Ishikawa (cell line): ENCODE measurements at regions not wholly inside any gene's neighbourhood (a gene's known extent, or its start where the extent isn't known, plus 50 kb on each side); places are given as distances from the start of the nearest gene placed in this dataset.

Source experiments
- CEBPB ChIP-seq: IDR thresholded peaks from 2 replicates; pipeline ENCODE4 v1.6.1; 2012
- CREB1 ChIP-seq: IDR thresholded peaks from 2 replicates; pipeline ENCODE4 v1.6.1; 2012; ENCODE audit warnings: low read depth
- EGR1 ChIP-seq: IDR thresholded peaks from 2 replicates; pipeline ENCODE4 v1.6.1; 2012
- EP300 ChIP-seq: IDR thresholded peaks from 2 replicates; pipeline ENCODE4 v1.6.1; 2012; ENCODE audit warnings: borderline replicate concordance
- FOXM1 ChIP-seq: IDR thresholded peaks from 2 replicates; pipeline ENCODE4 v1.6.1; 2012; ENCODE audit warnings: low read depth, borderline replicate concordance
- MAX ChIP-seq: IDR thresholded peaks from 2 replicates; pipeline ENCODE4 v1.6.1; 2012
- NFIC ChIP-seq: IDR thresholded peaks from 2 replicates; pipeline ENCODE4 v1.6.1; 2012
- RAD21 ChIP-seq: IDR thresholded peaks from 2 replicates; pipeline ENCODE4 v1.6.1; 2012; ENCODE audit warnings: low read depth
- REST ChIP-seq: IDR thresholded peaks from 2 replicates; pipeline ENCODE4 v1.6.1; 2012; ENCODE audit warnings: low read depth, mild to moderate bottlenecking
- TAF1 ChIP-seq: IDR thresholded peaks from 2 replicates; pipeline ENCODE4 v1.6.1; 2012; ENCODE audit warnings: low read depth, mild to moderate bottlenecking
- TCF12 ChIP-seq: IDR thresholded peaks from 2 replicates; pipeline ENCODE4 v1.6.1; 2012; ENCODE audit warnings: low read depth
- USF1 ChIP-seq: IDR thresholded peaks from 2 replicates; pipeline ENCODE4 v1.6.1; 2012
- YY1 ChIP-seq: IDR thresholded peaks from 2 replicates; pipeline ENCODE4 v1.6.1; 2012; ENCODE audit warnings: low read depth
- ZBTB7A ChIP-seq: IDR thresholded peaks from 2 replicates; pipeline ENCODE4 v1.6.1; 2012; ENCODE audit warnings: low read depth

GRCh38 chr4:138055890-138056289 lies 186.3 kb downstream of the SLC7A11 start:
- TF ChIP-seq MAX (no peak), CEBPB (no peak), EP300 (no peak), YY1 (no peak), TAF1 (no peak), TCF12 (no peak), USF1 (no peak), EGR1 (no peak), REST (no peak), CREB1 (no peak), ZBTB7A (no peak), RAD21 (no peak), NFIC (no peak), FOXM1 (no peak)
